ENCODE measurements at regions not wholly inside any gene's neighbourhood (a gene's known extent, or its start where the extent isn't known, plus 50 kb on each side); places are given as distances from the start of the nearest gene placed in this dataset.

- no peak overlapping the region for H2AFZ ChIP-seq (ENCODE audit: low read depth)
- H3K36me3 ChIP-seq (ENCODE audit: insufficient read depth), result no peaks in the 10 kb centered on the region
- H4K20me1 ChIP-seq (ENCODE audit: insufficient read depth), result no peaks in the 10 kb centered on the region
- TF ChIP-seq CTCF (conservative IDR thresholded peaks at IDR 0.05; ENCODE audit: low read depth, low read length), result no peak
- no peaks in the 10 kb centered on the region for H3K27me3 ChIP-seq (ENCODE audit: insufficient read depth, low read depth)
- H3K27ac ChIP-seq, result no peak overlapping the region
- no peaks in the 10 kb centered on the region for H3K79me2 ChIP-seq (ENCODE audit: insufficient read depth, low read depth)
- no peak overlapping the region for H3K9ac ChIP-seq
- no peak overlapping the region for H3K4me3 ChIP-seq (IDR thresholded peaks at IDR 0.05; ENCODE audit: insufficient read depth, low read depth, low read length)
- no peak overlapping the region for H3K4me2 ChIP-seq
- H3K4me1 ChIP-seq (ENCODE audit: low read depth, poor library complexity, severe bottlenecking), result peaks cover 6% of the 10 kb centered on the region
Measured at GRCh38 chr12:111193496-111193895, 175.4 kb downstream of the PHETA1 start.

GRCh38 chr12:111193067-111193466, 175.8 kb downstream of the PHETA1 start:
- H3K27ac ChIP-seq, result no peak overlapping the region
- H4K20me1 ChIP-seq (ENCODE audit: insufficient read depth), result no peaks in the 10 kb centered on the region
- H3K36me3 ChIP-seq (ENCODE audit: insufficient read depth), result no peaks in the 10 kb centered on the region
- no peak overlapping the region for H2AFZ ChIP-seq (ENCODE audit: low read depth)
- TF ChIP-seq CTCF (conservative IDR thresholded peaks at IDR 0.05; ENCODE audit: low read depth, low read length), result no peak
- H3K27me3 ChIP-seq (ENCODE audit: insufficient read depth, low read depth), result no peaks in the 10 kb centered on the region
- H3K4me1 ChIP-seq (ENCODE audit: low read depth, poor library complexity, severe bottlenecking), result peaks cover 6% of the 10 kb centered on the region
- no peak overlapping the region for H3K4me2 ChIP-seq
- H3K9ac ChIP-seq, result no peak overlapping the region
- H3K79me2 ChIP-seq (ENCODE audit: insufficient read depth, low read depth), result no peaks in the 10 kb centered on the region
- H3K4me3 ChIP-seq (IDR thresholded peaks at IDR 0.05; ENCODE audit: insufficient read depth, low read depth, low read length), result no peak overlapping the region

GRCh38 chr12:111192647-111193046, 176.2 kb downstream of the PHETA1 start:
- no peaks in the 10 kb centered on the region for H3K36me3 ChIP-seq (ENCODE audit: insufficient read depth)
- H3K79me2 ChIP-seq (ENCODE audit: insufficient read depth, low read depth), result no peaks in the 10 kb centered on the region
- no peaks in the 10 kb centered on the region for H4K20me1 ChIP-seq (ENCODE audit: insufficient read depth)
- no peaks in the 10 kb centered on the region for H3K27me3 ChIP-seq (ENCODE audit: insufficient read depth, low read depth)
- no peak overlapping the region for H3K4me2 ChIP-seq
- no peak overlapping the region for H3K27ac ChIP-seq
- peaks cover 6% of the 10 kb centered on the region for H3K4me1 ChIP-seq (ENCODE audit: low read depth, poor library complexity, severe bottlenecking)
- no peak for TF ChIP-seq CTCF (conservative IDR thresholded peaks at IDR 0.05; ENCODE audit: low read depth, low read length)
- H2AFZ ChIP-seq (ENCODE audit: low read depth), result no peak overlapping the region
- H3K9ac ChIP-seq, result no peak overlapping the region
- no peak overlapping the region for H3K4me3 ChIP-seq (IDR thresholded peaks at IDR 0.05; ENCODE audit: insufficient read depth, low read depth, low read length)

GRCh38 chr12:111190741-111191526, 178.0 kb downstream of the PHETA1 start:
- Histone ChIP-seq H3K36me3 (ENCODE audit: insufficient read depth) (no peaks in the 10 kb centered on the region), H3K4me1 (ENCODE audit: low read depth, poor library complexity, severe bottlenecking) (peaks cover 15% of the 10 kb centered on the region), H3K27ac (no peak overlapping the region), H3K9ac (no peak overlapping the region), H3K27me3 (ENCODE audit: insufficient read depth, low read depth) (no peaks in the 10 kb centered on the region), H2AFZ (ENCODE audit: low read depth) (no peak overlapping the region), H3K79me2 (ENCODE audit: insufficient read depth, low read depth) (no peaks in the 10 kb centered on the region), H4K20me1 (ENCODE audit: insufficient read depth) (no peaks in the 10 kb centered on the region), H3K4me2 (no peak overlapping the region), H3K4me3 (IDR thresholded peaks at IDR 0.05; ENCODE audit: insufficient read depth, low read depth, low read length) (no peak overlapping the region)
- TF ChIP-seq CTCF (conservative IDR thresholded peaks at IDR 0.05; ENCODE audit: low read depth, low read length), result no peak
